Stimulated activated CD4-positive, alpha-beta T cell treated with anti-CD3 and anti-CD28 coated beads, Interleukin-4, amount 100 ng/mL, for 24 hours (primary cell): ENCODE measurements at regions not wholly inside any gene's neighbourhood (a gene's known extent, or its start where the extent isn't known, plus 50 kb on each side); places are given as distances from the start of the nearest gene placed in this dataset.
"Not testable (repeated sequence)": the region's sequence is repeated elsewhere in the genome, so short reads cannot be mapped to it uniquely, and the experiment has no call there.

Source experiments
- DNase-seq: peaks from one replicate; pipeline ENCODE4 v3.0.0-alpha.2; 2020

DNA sequence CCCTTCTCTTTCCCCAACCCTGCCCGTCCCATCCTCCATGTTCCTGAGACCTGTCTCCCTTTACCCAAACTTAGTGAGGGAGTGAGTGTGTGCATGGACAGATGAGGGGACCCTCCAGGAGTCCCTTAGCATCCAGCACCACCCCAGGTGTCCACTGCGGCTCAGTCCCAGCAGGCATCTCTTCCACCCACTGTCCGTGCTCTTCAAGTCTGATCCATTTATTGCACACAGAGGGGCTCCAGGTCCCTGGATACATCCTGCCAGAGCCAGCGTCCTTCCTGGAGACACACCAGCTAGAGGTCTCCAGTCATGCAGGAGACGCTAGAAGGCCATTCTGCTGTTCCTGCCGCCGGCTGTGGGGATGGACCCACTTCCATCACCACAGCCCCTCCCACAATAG, 239.2 kb downstream of the ADGRD1 start:
- DNase-seq, result no peak

DNA sequence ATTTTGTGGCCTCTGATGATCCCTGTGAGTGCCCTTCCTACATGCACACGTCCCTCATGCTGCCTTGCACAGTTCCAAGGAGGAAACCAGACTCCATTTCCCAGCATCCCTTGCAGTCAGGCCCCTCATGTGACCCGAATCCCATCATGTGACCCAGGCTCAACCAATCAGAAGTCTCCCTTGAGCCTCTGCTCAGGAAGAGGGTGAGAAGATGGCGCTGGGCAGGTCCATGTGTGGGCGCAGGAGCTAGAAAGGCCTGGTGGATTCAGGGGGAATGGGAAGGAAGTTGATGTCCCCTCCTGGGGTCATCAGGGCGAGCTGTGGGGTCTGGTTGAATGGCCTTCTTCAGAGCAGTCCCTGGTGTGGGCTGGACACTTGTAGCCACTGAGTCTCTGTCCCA, 240.5 kb downstream of the ADGRD1 start:
- no peak for DNase-seq

DNA sequence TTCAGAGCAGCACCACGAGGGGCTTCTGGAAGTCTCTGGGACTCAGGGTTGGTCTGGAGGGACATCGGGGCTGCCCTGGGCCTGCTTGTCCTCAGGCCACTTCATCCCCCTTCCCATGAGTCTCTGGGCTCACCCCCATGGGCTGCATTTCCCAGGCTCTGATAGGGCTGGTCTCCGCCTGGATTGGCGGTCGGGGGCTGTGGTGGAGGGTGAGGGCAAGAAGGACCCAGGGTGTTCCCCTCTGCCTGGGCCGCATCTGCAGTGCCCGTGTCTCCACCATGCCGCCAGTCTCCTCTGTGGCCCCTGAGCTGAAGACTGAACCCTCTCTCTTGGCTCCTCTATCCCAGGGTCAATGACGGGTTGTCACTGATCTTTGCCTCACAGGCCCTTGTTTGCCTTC, 242.1 kb downstream of the ADGRD1 start:
- no peak for DNase-seq

DNA sequence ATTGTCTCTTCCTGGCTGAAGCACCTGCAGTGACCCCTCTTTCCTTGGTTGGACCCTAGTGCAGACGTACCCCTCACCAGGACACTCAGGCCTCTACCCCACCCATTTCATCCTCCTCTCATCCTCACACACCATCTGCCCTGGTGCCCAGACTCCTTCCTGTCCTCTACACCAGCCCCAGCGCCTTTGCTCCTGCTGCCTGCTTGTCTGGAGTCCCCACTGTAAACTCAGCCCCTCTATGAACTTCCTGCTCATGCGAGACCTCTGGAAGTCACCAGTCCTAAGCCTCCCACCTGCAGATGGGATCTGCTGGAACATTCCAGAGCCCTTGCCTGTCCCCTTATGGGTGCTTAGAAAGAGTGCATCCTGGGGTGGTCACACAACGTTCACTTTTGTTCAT, 242.5 kb downstream of the ADGRD1 start:
- no peak for DNase-seq

DNA sequence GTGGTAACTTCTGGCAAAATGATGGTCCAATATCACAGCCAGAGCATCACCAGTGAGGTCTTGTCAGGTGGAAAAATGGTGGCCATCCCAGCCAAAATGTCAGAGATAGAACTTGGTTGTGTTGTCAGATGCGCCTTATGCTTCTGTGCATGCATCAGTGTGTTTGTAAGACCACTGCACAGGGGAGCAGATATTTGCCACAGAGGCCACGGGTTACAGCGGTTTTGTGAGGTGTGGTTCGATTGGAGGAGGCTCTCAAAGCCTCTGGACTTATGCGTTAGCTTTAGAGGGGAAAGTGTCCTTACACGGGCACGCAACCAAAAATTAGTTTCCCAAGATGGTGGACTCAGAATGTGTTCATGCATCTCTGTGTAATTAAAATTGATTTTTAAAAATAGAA, 243.8 kb downstream of the ADGRD1 start:
- DNase-seq, result no peak

DNA sequence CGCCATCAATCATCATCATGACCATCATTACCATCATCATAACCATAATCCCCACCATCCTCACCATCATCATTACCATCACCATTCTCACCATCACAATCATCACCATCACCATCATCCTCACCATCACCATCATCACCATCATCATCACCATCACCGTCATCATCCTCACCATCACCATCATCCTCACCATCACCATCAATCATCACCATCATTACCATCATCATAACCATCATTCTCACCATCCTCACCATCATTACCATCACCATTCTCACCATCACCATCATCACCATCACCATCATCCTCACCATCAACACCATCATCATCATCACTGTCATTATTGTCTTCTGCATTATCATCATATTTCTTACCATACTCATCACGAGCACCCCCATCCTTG, 245.5 kb downstream of the ADGRD1 start:
- DNase-seq, result no peak

DNA sequence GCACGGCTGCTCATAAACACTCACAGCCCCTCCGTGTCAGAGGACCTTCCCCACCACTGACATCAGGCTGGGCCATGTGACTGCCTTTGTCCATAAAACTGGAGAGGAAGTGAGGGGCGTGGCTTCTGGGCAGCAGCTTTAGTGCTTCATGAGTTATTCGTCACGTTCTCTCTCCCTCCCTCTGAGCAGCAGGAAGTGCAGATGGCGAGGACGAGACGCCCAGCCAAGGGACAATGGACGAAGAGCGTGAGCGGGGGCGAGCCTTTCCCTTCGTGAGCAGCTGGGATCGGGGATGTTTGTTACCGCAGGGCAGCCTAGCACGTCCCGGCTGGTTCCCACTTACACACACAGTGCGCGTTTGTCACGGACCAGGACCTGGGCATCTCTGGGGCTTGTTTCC, 248.2 kb downstream of the ADGRD1 start:
- DNase-seq, result not testable (repeated sequence)

DNA sequence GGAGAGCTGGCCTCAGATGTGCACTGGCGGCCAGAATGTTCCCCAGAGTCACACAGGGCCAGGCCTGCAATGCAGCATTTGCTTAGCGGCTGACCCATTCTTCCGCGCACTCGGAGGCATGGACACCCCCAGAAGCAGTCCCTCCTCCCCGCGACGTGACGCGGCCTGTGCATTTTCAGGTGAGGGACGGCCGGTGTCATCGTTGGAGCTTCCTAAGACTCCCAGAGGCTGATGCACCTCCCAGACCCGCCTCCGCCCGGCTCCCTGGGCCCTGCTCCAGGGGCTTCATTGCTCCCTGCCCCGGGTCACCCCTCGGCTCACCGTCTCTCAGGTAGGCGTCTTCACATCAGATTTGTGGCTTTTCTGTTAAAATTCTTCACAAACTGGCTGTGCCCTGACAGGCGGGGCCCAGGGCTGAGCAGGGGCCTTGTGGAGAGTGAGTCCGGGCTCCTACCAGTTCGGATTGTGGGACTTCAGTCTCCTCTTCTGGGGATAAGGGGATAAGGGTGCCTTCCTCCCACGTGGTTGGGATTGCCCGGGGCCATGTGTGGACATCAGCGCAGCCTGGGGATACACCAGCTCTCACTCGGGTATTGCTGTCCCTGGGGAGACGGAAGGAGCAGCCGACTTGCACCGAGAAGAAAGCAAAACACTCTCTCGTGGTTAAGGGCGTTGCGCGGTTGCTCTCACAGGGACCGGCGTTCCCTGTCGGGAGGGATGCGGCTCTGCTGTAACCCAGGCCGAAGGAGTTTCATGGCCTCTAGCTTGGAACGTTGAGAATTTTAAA, 249.1 kb downstream of the ADGRD1 start:
- DNase-seq, result no peak

DNA sequence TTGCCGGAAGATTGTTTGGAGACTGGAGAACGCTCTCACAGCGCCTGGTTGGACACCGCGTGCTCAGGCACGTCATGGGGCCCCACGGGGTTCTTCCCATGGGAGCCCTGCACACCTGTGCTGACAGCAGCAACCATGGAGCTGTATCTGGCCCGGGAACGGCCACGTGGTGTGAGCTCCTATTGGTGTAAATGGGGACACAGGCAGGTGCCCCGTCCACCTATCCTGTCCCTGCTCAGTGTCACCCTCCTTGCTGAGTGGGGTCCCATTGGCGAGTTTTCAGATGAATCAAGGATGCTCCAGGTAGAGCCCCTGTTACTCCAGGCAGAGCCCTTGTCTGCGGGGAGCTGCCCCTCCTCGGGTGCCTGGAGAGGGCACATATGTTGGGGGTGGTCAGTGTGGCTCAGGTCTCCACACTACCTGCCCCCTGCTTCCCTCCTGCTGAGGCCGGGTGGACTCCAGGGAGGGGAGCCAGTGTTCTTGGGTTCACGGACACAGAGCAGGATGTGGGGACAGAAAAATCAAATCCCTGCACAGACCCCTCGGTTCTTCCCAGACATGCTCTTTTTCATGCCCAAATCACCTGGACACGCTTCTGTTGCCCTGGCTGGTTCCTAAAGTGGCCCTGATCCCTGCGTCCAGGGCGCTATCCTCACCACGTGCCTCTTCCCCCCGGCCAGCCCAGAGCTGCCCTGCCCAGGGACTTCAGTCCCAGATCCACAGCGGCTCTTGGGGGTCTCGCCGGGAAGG, 250.1 kb downstream of the ADGRD1 start:
- DNase-seq, result no peak

DNA sequence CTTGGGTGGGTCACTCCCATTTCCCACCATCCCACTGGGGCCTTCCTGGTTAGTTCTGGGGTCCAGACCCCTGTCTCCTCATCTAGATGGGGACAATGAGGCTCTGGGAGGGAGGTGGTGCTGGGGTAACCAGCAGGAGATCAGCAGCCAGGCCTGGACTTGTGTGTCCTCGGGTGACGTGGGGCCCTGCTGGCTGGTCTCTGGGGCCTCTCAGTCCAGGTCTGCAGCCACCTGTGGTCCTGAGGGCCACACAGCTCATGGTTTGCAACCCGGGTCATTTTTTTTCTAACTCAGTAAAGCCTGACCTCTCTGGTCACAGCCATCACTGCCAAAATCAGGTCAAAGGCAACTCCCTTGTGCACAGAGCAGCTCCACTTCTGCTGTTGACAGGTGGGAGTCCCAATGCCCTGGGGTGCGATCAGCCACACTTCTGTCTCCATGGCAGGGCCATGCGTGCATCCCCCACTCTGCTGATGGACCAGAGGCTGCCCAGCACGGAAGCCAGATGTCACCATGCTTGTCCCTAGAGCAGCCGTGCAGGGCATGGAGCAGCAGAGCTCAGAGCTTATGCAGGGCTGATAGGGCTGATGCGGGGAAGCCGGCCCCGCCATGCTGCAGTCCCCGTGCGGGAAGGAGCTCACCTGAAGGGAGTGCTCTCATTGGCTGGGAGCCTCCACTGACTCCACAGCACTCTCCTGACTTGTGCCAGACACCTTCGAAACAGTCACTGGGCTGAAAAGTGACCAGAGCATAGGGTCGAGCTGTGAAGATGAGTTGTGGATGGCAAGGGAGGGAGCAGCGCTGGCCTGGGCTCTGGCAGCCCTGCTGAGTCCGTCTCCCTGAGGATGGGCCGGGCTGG, 250.9 kb downstream of the ADGRD1 start:
- DNase-seq, result no peak

DNA sequence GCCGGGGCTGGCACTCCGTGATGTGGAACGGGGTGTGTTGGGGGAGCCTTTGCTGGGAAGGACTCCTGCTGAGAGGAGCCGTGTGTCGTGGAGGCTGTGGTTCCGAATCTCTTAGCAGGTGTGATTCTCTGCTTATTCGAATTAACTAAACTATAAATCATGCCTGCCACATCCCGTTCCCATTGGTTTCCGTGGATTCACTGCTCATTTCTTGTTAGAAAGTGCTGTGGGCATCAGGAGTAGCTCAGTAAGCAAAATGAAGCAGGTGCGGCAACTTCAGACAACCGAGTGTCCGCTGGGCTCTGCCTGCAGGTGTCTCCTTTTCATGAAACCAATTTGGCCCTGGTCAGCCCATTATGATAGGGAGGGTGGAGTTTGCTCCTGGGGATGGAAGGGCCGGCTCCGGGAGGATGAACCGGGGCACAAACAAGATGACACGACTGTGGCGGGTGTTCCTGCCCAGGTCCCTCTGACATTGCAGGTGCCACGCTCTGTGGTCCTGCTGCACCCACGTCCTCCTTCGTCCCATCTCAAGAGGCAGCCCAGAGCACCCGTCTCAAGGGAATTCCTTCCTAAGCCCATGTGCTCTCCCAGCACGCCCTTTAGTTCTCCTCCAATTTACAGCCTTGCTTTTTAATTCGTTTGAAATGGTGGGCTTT, 251.7 kb downstream of the ADGRD1 start:
- not testable (repeated sequence) for DNase-seq

DNA sequence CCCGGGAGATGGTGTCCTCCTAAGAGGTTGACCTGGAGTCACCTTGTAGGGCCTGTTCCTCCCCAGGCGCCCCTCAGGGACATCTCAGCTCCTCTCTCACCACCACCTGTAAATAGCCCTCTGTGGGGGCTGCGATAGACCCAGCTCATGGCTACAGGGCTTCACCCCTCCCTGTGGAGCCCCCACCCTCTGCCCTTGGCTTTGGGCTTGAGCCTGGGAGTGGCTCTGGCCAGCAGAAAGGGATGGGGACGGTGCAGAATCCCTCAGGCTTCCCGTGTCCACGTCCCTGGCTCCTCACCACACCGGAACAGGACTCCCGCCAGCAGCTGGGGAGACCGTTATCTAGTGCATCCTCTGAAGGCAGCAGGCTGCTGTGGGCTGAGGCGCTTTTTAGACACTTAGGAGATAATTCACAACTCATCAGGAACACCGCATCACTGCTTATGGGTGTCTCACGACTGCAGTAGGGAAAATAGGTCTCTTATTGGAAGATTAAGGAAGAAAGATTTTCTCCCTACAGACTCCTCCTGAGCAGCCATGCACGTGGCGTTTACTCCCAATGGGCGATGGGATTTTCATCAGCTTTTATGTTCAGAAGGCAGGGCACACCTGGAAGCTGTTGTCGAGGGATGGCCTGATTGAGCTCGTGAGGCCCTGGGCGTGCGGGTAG, 253.1 kb downstream of the ADGRD1 start:
- DNase-seq, result not testable (repeated sequence)

DNA sequence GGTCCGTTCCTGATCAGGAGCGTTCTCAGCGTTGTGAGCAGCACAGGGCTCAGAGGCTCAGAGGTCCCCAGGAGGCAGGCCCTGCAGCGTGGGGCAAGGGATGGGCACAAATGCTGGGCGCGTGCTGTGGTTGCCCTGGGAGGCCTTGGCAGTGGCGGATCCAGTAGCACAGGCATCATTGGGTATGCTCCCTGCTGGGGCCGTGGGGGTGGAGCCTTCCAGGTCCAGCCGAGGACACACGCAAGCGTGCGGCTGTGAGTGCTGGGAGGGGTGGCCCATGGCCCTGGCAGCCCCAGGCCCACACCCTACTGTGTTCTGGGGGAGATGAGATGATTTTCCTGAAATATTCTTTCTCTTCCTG, 253.6 kb downstream of the ADGRD1 start:
- not testable (repeated sequence) for DNase-seq

DNA sequence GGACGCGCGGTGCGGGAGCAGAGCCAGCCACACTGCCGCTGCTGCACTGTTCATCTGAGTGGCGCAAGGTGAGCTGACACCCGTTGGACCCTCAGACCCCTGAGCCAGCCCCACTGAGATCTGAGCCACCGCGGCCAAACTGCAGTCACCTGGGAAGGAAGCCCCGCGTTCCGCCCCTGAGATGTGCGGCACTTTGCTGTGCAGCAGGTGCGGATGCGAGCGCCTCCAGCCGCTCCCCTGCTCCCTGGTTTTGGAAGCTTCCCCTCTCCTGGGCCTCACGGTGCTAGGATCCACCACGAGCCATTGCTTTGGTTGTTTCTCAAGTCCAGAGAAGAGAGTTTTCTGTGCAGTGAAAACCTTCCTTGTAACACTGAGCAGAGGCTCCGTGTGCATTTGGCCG, 254.1 kb downstream of the ADGRD1 start:
- DNase-seq, result not testable (repeated sequence)

DNA sequence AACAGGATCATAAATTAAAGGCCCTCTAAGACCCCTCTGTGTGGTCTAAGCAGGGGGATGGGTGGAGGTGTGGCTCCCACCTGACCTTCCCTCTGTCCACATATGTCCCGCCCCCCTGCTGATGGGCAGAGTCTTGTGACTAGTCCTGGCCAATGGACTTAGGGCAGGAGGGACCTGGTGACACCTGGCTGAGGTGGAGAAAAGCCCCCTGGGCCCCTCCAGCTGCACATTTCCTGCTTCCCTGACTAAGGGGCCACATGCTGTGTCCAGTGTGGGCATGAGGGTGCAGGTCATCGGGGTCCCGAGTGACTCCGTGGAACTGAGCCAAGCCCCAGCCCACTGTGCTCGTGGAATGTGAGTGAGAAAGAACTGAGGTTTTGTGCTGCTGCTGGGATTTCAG, 254.7 kb downstream of the ADGRD1 start:
- DNase-seq, result no peak

DNA sequence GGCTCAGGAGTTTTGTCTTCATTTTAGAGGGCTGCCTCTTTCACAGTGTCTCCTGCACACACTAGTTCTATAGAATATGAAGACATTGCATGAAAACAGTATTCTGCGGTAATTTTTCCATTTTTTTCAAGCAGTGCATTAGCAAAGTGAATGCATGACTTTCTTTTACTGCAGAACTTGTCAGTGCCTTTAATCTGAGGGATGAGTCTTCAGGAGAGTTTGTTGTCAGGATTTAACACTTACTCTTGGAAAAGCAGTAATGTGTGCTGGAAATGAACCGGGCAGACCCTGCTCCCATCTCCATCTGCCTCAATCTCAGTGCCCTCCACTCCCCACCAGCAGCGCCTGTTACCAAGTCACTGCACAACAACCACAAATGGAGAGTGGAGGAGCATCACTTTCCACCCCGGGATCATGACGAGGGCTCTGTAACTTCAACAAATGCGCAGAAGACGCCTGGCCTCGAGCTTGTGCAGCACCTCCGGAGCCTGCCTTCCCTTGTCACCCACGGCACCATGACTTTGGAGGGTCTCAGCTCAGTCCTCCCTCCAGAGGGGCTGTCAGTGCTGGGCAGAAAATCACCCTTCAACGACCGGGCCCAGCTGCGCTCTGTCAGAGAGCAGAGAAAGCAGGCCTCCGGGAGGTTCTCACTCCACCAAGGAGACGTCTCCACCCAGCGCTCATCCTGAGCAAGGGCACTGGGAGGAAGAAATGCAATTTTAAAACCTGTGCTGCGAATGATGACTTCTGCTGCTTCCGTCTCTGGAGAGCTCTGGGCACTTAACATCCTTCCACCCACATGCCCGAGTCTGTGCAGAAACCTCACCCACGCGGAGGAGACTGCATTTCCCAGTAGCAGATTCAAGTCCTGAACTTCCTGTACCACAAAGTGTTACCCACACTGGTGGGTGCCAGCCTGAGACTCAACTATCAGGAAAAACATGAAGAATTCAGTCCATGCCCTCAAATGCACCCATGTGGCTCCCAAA, 255.7 kb downstream of the ADGRD1 start:
- DNase-seq, result no peak

DNA sequence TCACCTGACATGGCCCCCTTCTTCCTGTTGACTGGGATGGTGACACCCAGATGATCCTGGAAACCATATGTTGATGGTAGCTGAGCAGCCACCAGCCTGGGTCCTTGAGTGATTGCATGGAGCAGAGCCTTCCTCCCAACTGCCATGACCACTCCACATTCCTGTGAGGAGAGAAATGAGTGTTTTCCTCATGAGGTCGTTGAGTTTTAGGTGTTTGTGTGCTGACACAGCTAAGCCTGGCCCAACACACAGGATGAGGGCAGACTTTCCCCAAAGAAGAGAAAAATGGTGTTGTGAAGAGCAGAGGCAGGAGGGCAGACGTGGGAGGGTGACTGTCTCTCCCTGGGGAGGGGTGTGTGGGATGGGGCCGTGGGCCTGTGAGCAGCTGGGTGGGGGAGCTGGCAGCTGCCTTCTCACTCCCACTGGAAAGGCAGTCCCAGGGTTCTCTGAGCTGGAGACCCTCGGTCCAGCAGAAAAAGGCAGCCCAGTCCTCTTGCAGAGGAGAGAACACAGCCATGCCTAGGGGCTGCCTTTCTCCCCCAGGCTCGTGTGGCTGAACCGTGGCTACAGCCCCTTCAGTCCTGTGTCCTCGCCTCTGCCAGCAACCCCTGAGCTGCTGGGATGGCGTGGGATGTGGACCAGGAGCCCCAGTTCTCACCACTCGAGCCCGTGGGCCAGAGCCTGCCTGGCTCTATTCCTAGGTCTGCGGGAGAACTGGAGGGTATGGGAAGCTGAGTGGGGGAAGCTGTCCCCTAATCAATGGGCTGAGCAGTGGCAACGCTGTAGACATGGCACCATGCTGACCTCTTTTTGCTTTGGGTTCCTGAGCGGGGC, 257.0 kb downstream of the ADGRD1 start:
- DNase-seq, result no peak

DNA sequence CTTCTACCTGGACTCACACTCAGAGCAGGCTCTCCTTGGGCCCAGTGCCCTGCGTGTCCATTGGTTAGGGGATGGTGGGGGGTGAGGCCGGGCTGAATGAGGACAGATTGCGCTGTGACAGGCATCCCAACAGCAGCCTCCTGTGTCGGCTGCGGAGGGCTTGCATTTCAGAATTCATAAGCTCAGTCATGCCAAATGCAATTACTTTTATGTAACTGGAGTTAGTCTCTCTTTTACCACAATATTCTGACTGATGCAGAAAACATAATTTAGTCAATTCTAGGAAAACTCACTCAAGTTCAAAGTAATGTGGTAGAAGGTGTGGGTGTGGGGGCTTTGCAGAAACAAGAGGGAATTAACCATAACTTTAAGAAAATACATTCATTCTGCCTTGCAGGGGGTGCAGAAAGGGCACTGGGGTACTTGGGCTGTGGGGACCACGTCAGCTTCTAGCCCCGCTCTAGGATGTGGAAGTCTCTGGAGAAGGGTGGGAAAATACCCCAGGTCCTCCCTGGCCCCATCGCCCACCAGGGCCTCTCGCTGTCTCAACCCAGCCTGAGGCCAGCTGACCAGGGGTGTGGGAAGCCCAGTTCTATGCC, 257.7 kb downstream of the ADGRD1 start:
- DNase-seq, result no peak

DNA sequence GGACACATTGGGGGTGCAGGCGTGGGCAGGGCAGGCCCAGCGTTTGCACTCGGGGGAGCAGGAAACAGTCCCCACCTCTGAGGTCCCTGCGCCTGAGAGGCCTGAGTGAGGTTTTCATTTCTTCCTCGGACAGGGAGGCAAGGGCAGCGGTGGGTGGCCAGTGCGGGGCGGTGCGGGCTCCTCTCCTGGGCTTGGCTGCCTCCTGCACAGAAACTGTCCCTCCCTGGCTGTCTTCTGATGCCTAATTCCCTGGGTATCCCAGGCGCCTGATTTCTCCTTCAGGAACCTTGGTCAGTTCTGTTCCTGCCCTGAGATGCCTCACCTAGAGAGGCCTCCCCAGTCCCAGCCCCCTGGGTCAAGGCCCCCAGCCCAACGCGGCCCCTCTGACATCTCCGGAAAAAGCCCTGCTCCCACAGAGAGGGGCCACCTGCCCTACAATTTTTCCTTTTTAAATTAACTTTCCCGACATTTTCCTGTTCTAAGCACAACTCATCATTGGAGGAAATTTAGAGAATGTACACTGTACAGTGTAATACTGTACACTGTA, 260.3 kb downstream of the ADGRD1 start:
- DNase-seq, result no peak
